ENCODE measurements at regions not wholly inside any gene's neighbourhood (a gene's known extent, or its start where the extent isn't known, plus 50 kb on each side); places are given as distances from the start of the nearest gene placed in this dataset.
"Not testable (repeated sequence)": the region's sequence is repeated elsewhere in the genome, so short reads cannot be mapped to it uniquely, and the experiment has no call there.

GRCh38 chr16:88237314-88237713 lies 145.4 kb upstream of the ZNF469 start:
- not testable (repeated sequence) for H3K36me3 Mint-ChIP-seq (ENCODE audit: low read depth, unreplicated experiment); H4K20me1 ChIP-seq (ENCODE audit: insufficient read depth, low read length); H3K27me3 Mint-ChIP-seq (ENCODE audit: low read depth, unreplicated experiment); DNase-seq (ENCODE audit: low read depth); H3K27ac ChIP-seq (ENCODE audit: low read depth, low read length); H3K79me2 ChIP-seq (ENCODE audit: insufficient read depth, low read length); H3K36me3 ChIP-seq (ENCODE audit: insufficient read depth, low read length); H3K27ac Mint-ChIP-seq (ENCODE audit: unreplicated experiment); H2AFZ ChIP-seq (ENCODE audit: low read depth, low read length); H3K9me3 ChIP-seq (ENCODE audit: insufficient read depth, low read depth, low read length); FAIRE-seq; H3K27me3 ChIP-seq (ENCODE audit: insufficient read depth, low read length); H3K4me2 ChIP-seq (ENCODE audit: low read length); H3K4me3 ChIP-seq (ENCODE audit: insufficient read depth, low read depth, low read length); H3K9me3 Mint-ChIP-seq (ENCODE audit: unreplicated experiment); H3K4me3 Mint-ChIP-seq (ENCODE audit: unreplicated experiment)
- H3K9ac ChIP-seq (ENCODE audit: low read length): peak overlapping the region; percentile 78
- H3K4me1 ChIP-seq (ENCODE audit: insufficient read depth, low read length): peaks cover 50% of the 10 kb centered on the region
- H3K4me1 Mint-ChIP-seq (ENCODE audit: low read depth, unreplicated experiment): peaks cover 26% of the 10 kb centered on the region

DNA sequence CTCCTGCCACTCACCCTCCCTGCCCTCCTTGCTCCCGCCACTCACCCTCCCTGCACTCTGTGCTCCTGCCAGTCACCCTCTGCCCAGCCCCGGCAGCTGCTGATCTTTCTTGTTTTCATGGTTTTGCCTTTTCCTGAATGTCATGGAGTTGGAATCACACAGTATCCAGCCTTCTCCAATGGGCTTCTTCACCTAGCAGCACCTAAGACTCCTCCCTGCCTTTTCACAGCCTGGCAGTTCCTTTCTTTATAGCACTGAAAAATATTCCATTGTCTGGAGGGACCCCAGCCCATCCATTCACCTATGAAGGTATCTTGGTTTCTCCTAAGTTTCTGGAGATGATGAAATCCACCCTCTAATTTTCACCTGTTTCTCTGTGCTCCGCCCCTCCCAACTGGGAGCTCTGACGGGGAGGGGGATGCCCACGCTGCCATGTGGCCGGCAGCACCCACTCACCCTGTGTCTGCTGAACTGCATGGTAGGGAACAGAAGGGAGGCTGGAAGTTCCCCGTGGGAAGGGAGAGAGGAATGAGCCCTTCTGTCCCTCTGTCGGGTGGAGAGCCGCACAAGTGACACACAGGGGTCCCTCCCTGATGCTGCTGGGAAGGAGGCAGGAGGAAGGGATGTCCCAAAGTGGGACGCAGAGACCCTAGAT lies 144.9 kb upstream of the ZNF469 start:
- H3K4me3 Mint-ChIP-seq (ENCODE audit: unreplicated experiment); H3K27me3 Mint-ChIP-seq (ENCODE audit: low read depth, unreplicated experiment): not testable (repeated sequence)
- H3K27ac ChIP-seq (ENCODE audit: low read depth, low read length): peak overlapping the region; percentile 93

GRCh38 chr16:88238732-88239274 lies 144.0 kb upstream of the ZNF469 start:
- FAIRE-seq: peak; percentile 99
- peak overlapping the region; percentile 75 for H3K27ac Mint-ChIP-seq (ENCODE audit: unreplicated experiment)
- H3K9me3 Mint-ChIP-seq (ENCODE audit: unreplicated experiment); H3K36me3 Mint-ChIP-seq (ENCODE audit: low read depth, unreplicated experiment); H3K27me3 Mint-ChIP-seq (ENCODE audit: low read depth, unreplicated experiment); H3K9me3 ChIP-seq (ENCODE audit: insufficient read depth, low read depth, low read length); H3K79me2 ChIP-seq (ENCODE audit: insufficient read depth, low read length); H2AFZ ChIP-seq (ENCODE audit: low read depth, low read length); H3K27me3 ChIP-seq (ENCODE audit: insufficient read depth, low read length); H3K4me3 Mint-ChIP-seq (ENCODE audit: unreplicated experiment); H4K20me1 ChIP-seq (ENCODE audit: insufficient read depth, low read length); H3K36me3 ChIP-seq (ENCODE audit: insufficient read depth, low read length): not testable (repeated sequence)
- H3K9ac ChIP-seq (ENCODE audit: low read length): peak overlapping the region; percentile 78
- H3K27ac ChIP-seq (ENCODE audit: low read depth, low read length): peak overlapping the region; percentile 93
- H3K4me1 ChIP-seq (ENCODE audit: insufficient read depth, low read length): peaks cover 62% of the 10 kb centered on the region
- peaks cover 37% of the 10 kb centered on the region for H3K4me1 Mint-ChIP-seq (ENCODE audit: low read depth, unreplicated experiment)
- peak overlapping the region; percentile 10 for H3K4me3 ChIP-seq (ENCODE audit: insufficient read depth, low read depth, low read length)
- peak; percentile 97 for DNase-seq (ENCODE audit: low read depth)
- peak overlapping the region; percentile 36 for H3K4me2 ChIP-seq (ENCODE audit: low read length)

More for the DNA sequence above, 144.9 kb upstream of the ZNF469 start:
- H3K4me3 ChIP-seq (ENCODE audit: insufficient read depth, low read depth, low read length); H3K27me3 ChIP-seq (ENCODE audit: insufficient read depth, low read length); H3K9me3 Mint-ChIP-seq (ENCODE audit: unreplicated experiment); H3K36me3 ChIP-seq (ENCODE audit: insufficient read depth, low read length); DNase-seq (ENCODE audit: low read depth); FAIRE-seq; H4K20me1 ChIP-seq (ENCODE audit: insufficient read depth, low read length); H3K79me2 ChIP-seq (ENCODE audit: insufficient read depth, low read length); H3K36me3 Mint-ChIP-seq (ENCODE audit: low read depth, unreplicated experiment); H2AFZ ChIP-seq (ENCODE audit: low read depth, low read length); H3K9me3 ChIP-seq (ENCODE audit: insufficient read depth, low read depth, low read length): not testable (repeated sequence)
- H3K4me2 ChIP-seq (ENCODE audit: low read length): peak overlapping the region; percentile 36
- peaks cover 55% of the 10 kb centered on the region for H3K4me1 ChIP-seq (ENCODE audit: insufficient read depth, low read length)
- peak overlapping the region; percentile 78 for H3K9ac ChIP-seq (ENCODE audit: low read length)
- H3K4me1 Mint-ChIP-seq (ENCODE audit: low read depth, unreplicated experiment): peaks cover 30% of the 10 kb centered on the region
- peak overlapping the region; percentile 87 for H3K27ac Mint-ChIP-seq (ENCODE audit: unreplicated experiment)

DNA sequence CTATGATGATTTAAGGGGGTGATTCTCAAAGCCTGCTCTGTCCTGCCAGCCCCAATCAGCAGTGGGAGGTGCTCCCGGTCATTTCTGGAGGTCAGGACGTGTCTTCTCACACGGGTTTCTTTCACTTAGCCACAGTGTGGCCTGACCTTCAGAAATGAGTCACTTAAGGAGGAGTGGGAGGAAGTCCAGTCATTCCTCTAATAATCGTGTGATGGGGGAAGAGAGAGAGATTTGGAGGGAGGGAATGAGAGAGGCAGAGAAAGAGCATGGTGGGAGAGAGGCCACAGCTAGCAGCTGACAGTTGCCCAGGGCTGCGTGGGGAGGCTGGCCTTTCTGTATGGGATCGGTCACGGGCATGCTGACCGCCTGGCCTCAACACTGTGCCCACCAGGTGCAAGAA lies 142.6 kb upstream of the ZNF469 start:
- Mint-ChIP-seq H3K27ac (ENCODE audit: unreplicated experiment) (peak overlapping the region; percentile 88), H3K4me1 (ENCODE audit: low read depth, unreplicated experiment) (peaks cover 38% of the 10 kb centered on the region)
- not testable (repeated sequence) for H3K27me3 Mint-ChIP-seq (ENCODE audit: low read depth, unreplicated experiment); H3K4me3 ChIP-seq (ENCODE audit: insufficient read depth, low read depth, low read length); FAIRE-seq; H4K20me1 ChIP-seq (ENCODE audit: insufficient read depth, low read length); H2AFZ ChIP-seq (ENCODE audit: low read depth, low read length); H3K4me3 Mint-ChIP-seq (ENCODE audit: unreplicated experiment); H3K9me3 Mint-ChIP-seq (ENCODE audit: unreplicated experiment); H3K9me3 ChIP-seq (ENCODE audit: insufficient read depth, low read depth, low read length); H3K36me3 Mint-ChIP-seq (ENCODE audit: low read depth, unreplicated experiment); H3K27me3 ChIP-seq (ENCODE audit: insufficient read depth, low read length); H3K36me3 ChIP-seq (ENCODE audit: insufficient read depth, low read length); H3K79me2 ChIP-seq (ENCODE audit: insufficient read depth, low read length)
- peak overlapping the region; percentile 13 for H3K4me2 ChIP-seq (ENCODE audit: low read length)
- DNase-seq (ENCODE audit: low read depth): peak; percentile 95
- H3K9ac ChIP-seq (ENCODE audit: low read length): peak overlapping the region; percentile 79
- peak overlapping the region; percentile 86 for H3K27ac ChIP-seq (ENCODE audit: low read depth, low read length)
- H3K4me1 ChIP-seq (ENCODE audit: insufficient read depth, low read length): peaks cover 58% of the 10 kb centered on the region

DNA sequence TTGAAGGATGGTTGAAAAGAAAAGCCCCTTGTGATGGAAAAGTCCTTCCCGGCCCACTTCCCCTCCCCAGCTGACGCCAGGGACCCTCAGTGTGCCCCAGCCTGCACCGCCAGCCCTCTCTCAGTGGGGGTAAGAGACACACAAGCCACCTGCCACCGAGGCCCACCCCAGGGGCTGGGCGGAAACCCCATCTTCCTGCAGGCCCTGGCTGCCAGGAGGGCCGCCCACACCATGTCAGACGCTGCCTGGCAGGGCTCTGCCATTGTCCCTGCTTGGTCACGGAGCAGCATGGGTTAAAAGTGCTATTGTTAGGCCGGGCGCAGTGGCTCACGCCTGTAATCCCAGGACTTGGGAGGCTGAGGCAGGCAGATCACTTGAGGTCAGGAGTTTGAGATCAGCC lies 142.0 kb upstream of the ZNF469 start:
- not testable (repeated sequence) for DNase-seq (ENCODE audit: low read depth); H3K9me3 Mint-ChIP-seq (ENCODE audit: unreplicated experiment); H3K27ac Mint-ChIP-seq (ENCODE audit: unreplicated experiment); H3K4me3 Mint-ChIP-seq (ENCODE audit: unreplicated experiment); H3K79me2 ChIP-seq (ENCODE audit: insufficient read depth, low read length); FAIRE-seq; H3K36me3 ChIP-seq (ENCODE audit: insufficient read depth, low read length); H3K4me3 ChIP-seq (ENCODE audit: insufficient read depth, low read depth, low read length); H3K27me3 Mint-ChIP-seq (ENCODE audit: low read depth, unreplicated experiment); H4K20me1 ChIP-seq (ENCODE audit: insufficient read depth, low read length); H2AFZ ChIP-seq (ENCODE audit: low read depth, low read length); H3K36me3 Mint-ChIP-seq (ENCODE audit: low read depth, unreplicated experiment); H3K27me3 ChIP-seq (ENCODE audit: insufficient read depth, low read length); H3K9me3 ChIP-seq (ENCODE audit: insufficient read depth, low read depth, low read length)
- H3K4me2 ChIP-seq (ENCODE audit: low read length): peak overlapping the region; percentile 13
- peaks cover 38% of the 10 kb centered on the region for H3K4me1 Mint-ChIP-seq (ENCODE audit: low read depth, unreplicated experiment)
- peak overlapping the region; percentile 86 for H3K27ac ChIP-seq (ENCODE audit: low read depth, low read length)
- peaks cover 57% of the 10 kb centered on the region for H3K4me1 ChIP-seq (ENCODE audit: insufficient read depth, low read length)
- peak overlapping the region; percentile 79 for H3K9ac ChIP-seq (ENCODE audit: low read length)
